ENCODE measurements at regions not wholly inside any gene's neighbourhood (a gene's known extent, or its start where the extent isn't known, plus 50 kb on each side); places are given as distances from the start of the nearest gene placed in this dataset.

DNA sequence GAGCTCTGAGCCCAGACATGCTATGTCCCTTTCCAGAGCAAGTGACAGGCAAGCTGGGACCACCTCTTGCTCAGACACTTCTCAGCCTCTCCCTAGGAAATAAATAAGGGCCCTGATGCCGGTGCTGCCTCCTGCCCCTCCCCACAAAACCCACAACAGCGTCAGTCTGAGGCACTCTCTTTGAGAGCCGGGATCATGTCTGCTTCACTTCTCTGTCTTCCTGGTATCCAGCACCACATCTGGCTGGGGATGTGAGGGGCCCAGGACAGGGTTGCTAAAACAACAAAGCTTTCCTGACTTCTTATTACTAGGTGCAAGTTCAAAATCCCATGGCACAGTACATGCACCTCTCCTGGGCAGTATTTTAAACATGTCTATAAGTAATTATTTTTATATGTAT lies 103.9 kb upstream of the GLI2 start:
- Histone ChIP-seq H3K4me1 (ENCODE audit: control insufficient read depth, extremely low read depth, insufficient read depth, low read length) (no peaks in the 10 kb centered on the region), H3K9ac (ENCODE audit: insufficient read depth, low read length) (no peak overlapping the region), H2AFZ (ENCODE audit: low read length) (no peak overlapping the region), H3K27me3 (ENCODE audit: control insufficient read depth, insufficient read depth, low read length) (peaks cover 21% of the 10 kb centered on the region), H3K4me2 (ENCODE audit: extremely low read depth, insufficient read depth, low read length) (no peak overlapping the region), H3K4me3 (replicated peaks in 1 of 4; ENCODE audit: control extremely low read depth in 1 of 4, insufficient read depth in 1 of 4, low read depth in 3 of 4, low read length in 4 of 4) (no peak overlapping the region), H3K79me2 (ENCODE audit: control insufficient read depth, insufficient read depth, low read length) (no peaks in the 10 kb centered on the region), H3K36me3 (ENCODE audit: control insufficient read depth, insufficient read depth, low read length) (no peaks in the 10 kb centered on the region), H4K20me1 (ENCODE audit: control insufficient read depth, extremely low read depth, insufficient read depth, low read length) (no peaks in the 10 kb centered on the region), H3K27ac (ENCODE audit: insufficient read depth, low read length) (no peak overlapping the region), H3K9me3 (ENCODE audit: control insufficient read depth, insufficient read depth, low read depth, low read length) (no peaks in the 10 kb centered on the region)
- DNase-seq (ENCODE audit: low read depth in 2 of 2), result peak in 1 of 2 donors; percentile 38
- no peak for TF ChIP-seq EZH2 (IDR thresholded peaks at IDR 0.05; ENCODE audit: low read length, missing control alignments)
- TF ChIP-seq, protein P1, sequence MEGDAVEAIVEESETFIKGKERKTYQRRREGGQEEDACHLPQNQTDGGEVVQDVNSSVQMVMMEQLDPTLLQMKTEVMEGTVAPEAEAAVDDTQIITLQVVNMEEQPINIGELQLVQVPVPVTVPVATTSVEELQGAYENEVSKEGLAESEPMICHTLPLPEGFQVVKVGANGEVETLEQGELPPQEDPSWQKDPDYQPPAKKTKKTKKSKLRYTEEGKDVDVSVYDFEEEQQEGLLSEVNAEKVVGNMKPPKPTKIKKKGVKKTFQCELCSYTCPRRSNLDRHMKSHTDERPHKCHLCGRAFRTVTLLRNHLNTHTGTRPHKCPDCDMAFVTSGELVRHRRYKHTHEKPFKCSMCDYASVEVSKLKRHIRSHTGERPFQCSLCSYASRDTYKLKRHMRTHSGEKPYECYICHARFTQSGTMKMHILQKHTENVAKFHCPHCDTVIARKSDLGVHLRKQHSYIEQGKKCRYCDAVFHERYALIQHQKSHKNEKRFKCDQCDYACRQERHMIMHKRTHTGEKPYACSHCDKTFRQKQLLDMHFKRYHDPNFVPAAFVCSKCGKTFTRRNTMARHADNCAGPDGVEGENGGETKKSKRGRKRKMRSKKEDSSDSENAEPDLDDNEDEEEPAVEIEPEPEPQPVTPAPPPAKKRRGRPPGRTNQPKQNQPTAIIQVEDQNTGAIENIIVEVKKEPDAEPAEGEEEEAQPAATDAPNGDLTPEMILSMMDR (conservative IDR thresholded peaks at IDR 0.05 in 1 of 2, IDR thresholded peaks at IDR 0.05 in 1 of 2; ENCODE audit: low read depth in 1 of 2, low read length in 2 of 2), result no peak

DNA sequence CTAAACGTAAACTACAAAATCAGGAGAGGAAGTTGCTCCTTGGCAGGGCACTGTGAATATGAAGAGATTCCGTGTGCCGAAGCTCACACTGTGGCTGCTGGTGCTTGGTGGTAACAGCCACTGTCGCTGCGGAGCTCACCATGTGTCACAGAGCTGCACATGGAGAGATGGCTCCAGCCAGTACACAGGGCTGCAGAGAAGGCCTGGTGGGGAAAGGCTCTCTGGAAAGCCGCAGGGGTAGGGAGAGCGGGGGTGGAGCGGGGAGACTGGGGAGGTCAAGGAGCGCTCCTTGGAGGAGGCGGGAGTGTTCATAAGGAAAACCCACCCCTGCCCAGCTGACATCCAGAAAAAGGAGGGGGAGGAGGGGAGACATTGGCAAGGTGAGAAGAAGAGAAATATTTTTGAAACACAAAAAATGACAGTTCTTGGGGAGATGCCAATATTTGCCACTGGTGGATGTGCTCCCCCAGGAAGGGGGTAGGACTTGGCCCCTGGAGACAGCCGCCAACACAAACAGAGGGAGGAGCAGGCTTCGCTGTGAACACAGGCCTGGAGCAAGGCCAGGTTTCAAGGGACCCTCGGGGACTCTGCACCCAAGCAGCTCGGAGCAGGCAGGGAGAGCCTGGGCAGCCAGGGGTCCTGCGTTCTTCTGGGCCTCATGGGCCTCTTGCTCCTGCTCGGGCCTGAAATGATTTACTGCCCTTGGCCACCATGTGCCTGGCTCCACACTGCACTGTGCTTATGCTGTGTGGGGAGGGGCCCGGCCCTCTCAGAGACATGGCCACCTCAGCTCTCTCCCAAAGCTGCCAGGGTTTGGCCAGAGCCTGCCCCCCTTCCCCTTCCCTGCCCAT lies 102.6 kb upstream of the GLI2 start:
- H3K79me2 ChIP-seq (ENCODE audit: control insufficient read depth, insufficient read depth, low read length), result no peaks in the 10 kb centered on the region
- H3K27ac ChIP-seq (ENCODE audit: insufficient read depth, low read length), result no peak overlapping the region
- no peak for DNase-seq (ENCODE audit: low read depth in 2 of 2)
- no peaks in the 10 kb centered on the region for H3K9me3 ChIP-seq (ENCODE audit: control insufficient read depth, insufficient read depth, low read depth, low read length)
- no peak overlapping the region for H3K4me3 ChIP-seq (replicated peaks in 1 of 4; ENCODE audit: control extremely low read depth in 1 of 4, insufficient read depth in 1 of 4, low read depth in 3 of 4, low read length in 4 of 4)
- H3K4me2 ChIP-seq (ENCODE audit: extremely low read depth, insufficient read depth, low read length), result no peak overlapping the region
- H3K4me1 ChIP-seq (ENCODE audit: control insufficient read depth, extremely low read depth, insufficient read depth, low read length), result no peaks in the 10 kb centered on the region
- H3K27me3 ChIP-seq (ENCODE audit: control insufficient read depth, insufficient read depth, low read length), result peaks cover 11% of the 10 kb centered on the region
- no peak overlapping the region for H2AFZ ChIP-seq (ENCODE audit: low read length)
- no peak overlapping the region for H3K9ac ChIP-seq (ENCODE audit: insufficient read depth, low read length)
- no peaks in the 10 kb centered on the region for H4K20me1 ChIP-seq (ENCODE audit: control insufficient read depth, extremely low read depth, insufficient read depth, low read length)
- no peak for TF ChIP-seq EZH2 (IDR thresholded peaks at IDR 0.05; ENCODE audit: low read length, missing control alignments)
- TF ChIP-seq, protein P1 (conservative IDR thresholded peaks at IDR 0.05 in 1 of 2, IDR thresholded peaks at IDR 0.05 in 1 of 2; ENCODE audit: low read depth in 1 of 2, low read length in 2 of 2), result no peak
- H3K36me3 ChIP-seq (ENCODE audit: control insufficient read depth, insufficient read depth, low read length), result no peaks in the 10 kb centered on the region

DNA sequence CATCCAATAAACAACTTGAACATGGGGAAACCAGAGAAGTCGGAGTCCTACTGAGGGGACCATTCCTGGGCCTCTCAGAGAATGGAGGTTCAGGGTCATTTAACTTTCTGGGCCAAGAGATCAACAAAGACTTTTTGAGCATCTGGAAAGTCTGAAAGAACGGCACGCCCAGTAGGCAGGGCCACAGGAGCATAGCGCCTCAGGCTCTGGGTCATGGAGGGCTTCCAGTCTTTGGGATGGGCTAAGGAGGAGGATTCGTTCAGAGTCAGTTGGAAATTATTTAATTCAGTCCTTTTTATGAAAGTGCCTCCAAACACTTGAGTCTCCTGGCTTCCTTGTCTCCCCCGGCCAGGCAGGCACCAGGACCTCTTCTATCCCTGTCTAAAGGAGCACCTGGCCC lies 101.1 kb upstream of the GLI2 start:
- H3K4me1 ChIP-seq (ENCODE audit: control insufficient read depth, extremely low read depth, insufficient read depth, low read length), result no peaks in the 10 kb centered on the region
- H3K27ac ChIP-seq (ENCODE audit: insufficient read depth, low read length), result no peak overlapping the region
- no peaks in the 10 kb centered on the region for H3K9me3 ChIP-seq (ENCODE audit: control insufficient read depth, insufficient read depth, low read depth, low read length)
- no peak for TF ChIP-seq EZH2 (IDR thresholded peaks at IDR 0.05; ENCODE audit: low read length, missing control alignments)
- TF ChIP-seq, protein P1 (conservative IDR thresholded peaks at IDR 0.05 in 1 of 2, IDR thresholded peaks at IDR 0.05 in 1 of 2; ENCODE audit: low read depth in 1 of 2, low read length in 2 of 2), result no peak
- H2AFZ ChIP-seq (ENCODE audit: low read length), result no peak overlapping the region
- no peak overlapping the region for H3K4me3 ChIP-seq (replicated peaks in 1 of 4; ENCODE audit: control extremely low read depth in 1 of 4, insufficient read depth in 1 of 4, low read depth in 3 of 4, low read length in 4 of 4)
- H3K36me3 ChIP-seq (ENCODE audit: control insufficient read depth, insufficient read depth, low read length), result no peaks in the 10 kb centered on the region
- H3K79me2 ChIP-seq (ENCODE audit: control insufficient read depth, insufficient read depth, low read length), result no peaks in the 10 kb centered on the region
- no peak overlapping the region for H3K9ac ChIP-seq (ENCODE audit: insufficient read depth, low read length)
- no peak for DNase-seq (ENCODE audit: low read depth in 2 of 2)
- H3K27me3 ChIP-seq (ENCODE audit: control insufficient read depth, insufficient read depth, low read length), result peaks cover 14% of the 10 kb centered on the region
- H4K20me1 ChIP-seq (ENCODE audit: control insufficient read depth, extremely low read depth, insufficient read depth, low read length), result no peaks in the 10 kb centered on the region
- no peak overlapping the region for H3K4me2 ChIP-seq (ENCODE audit: extremely low read depth, insufficient read depth, low read length)
